ENCODE measurements at regions not wholly inside any gene's neighbourhood (a gene's known extent, or its start where the extent isn't known, plus 50 kb on each side); places are given as distances from the start of the nearest gene placed in this dataset.

GRCh38 chr22:27114186-27114585, 456.8 kb downstream of the MIAT start:
- Histone ChIP-seq H3K9me3 (ENCODE audit: control insufficient read depth, insufficient read depth, low read length) (no peaks in the 10 kb centered on the region; the same call in 1 of the 2 replicates), H3K9ac (ENCODE audit: low read depth, low read length) (no peak overlapping the region), H3K4me1 (ENCODE audit: insufficient read depth, low read length) (peaks cover 14% of the 10 kb centered on the region), H3K36me3 (ENCODE audit: insufficient read depth, low read length) (no peaks in the 10 kb centered on the region)

DNA sequence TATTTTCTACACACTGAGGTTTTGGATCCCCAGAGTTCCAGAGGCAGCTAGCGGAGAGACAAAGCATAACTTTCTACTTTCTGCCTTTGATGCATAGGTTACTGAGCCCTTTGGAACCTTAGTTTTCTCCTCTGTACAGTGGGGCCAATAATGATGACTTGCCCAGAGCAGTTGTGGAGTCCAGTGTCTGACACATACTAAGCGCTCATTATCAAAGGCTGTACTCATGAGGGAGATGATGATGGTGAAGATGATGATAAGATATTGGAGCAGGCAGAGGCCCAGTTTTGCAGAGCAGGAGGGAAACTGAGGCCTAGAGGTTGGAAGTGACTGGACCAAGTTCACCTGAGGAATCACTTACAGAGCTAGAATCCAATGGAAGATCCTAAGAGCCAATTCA, 458.0 kb downstream of the MIAT start:
- Histone ChIP-seq H3K9me3 (ENCODE audit: control insufficient read depth, insufficient read depth, low read length) (no peaks in the 10 kb centered on the region; the same call in 1 of the 2 replicates), H3K9ac (ENCODE audit: low read depth, low read length) (no peak overlapping the region), H3K4me1 (ENCODE audit: insufficient read depth, low read length) (peaks cover 11% of the 10 kb centered on the region), H3K36me3 (ENCODE audit: insufficient read depth, low read length) (no peaks in the 10 kb centered on the region)

DNA sequence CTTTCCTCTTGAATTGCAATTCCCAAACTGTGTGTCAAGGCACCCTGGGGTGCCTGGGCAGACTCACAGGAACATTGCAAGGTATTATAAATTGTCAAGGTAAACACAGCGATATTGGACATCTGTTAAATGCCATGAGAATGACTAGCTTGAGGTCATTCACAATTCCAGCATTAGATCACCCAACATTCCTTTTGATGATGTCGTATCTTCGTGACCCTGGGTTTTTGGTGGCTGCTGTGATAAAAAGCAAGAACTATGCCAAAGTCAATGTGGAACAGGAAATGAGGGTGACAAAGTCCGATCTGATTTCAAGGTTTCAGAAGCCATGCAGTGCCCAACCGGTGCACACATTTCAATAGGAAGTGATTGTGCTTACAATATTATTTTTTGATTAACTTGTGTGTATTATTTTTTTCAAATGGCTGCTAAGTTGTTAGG, 458.4 kb downstream of the MIAT start:
- Histone ChIP-seq H3K9me3 (ENCODE audit: control insufficient read depth, insufficient read depth, low read length) (no peaks in the 10 kb centered on the region; the same call in 1 of the 2 replicates), H3K4me1 (ENCODE audit: insufficient read depth, low read length) (peaks cover 7% of the 10 kb centered on the region; the same call in 1 of the 2 replicates), H3K9ac (ENCODE audit: low read depth, low read length) (no peak overlapping the region), H3K36me3 (ENCODE audit: insufficient read depth, low read length) (no peaks in the 10 kb centered on the region)

DNA sequence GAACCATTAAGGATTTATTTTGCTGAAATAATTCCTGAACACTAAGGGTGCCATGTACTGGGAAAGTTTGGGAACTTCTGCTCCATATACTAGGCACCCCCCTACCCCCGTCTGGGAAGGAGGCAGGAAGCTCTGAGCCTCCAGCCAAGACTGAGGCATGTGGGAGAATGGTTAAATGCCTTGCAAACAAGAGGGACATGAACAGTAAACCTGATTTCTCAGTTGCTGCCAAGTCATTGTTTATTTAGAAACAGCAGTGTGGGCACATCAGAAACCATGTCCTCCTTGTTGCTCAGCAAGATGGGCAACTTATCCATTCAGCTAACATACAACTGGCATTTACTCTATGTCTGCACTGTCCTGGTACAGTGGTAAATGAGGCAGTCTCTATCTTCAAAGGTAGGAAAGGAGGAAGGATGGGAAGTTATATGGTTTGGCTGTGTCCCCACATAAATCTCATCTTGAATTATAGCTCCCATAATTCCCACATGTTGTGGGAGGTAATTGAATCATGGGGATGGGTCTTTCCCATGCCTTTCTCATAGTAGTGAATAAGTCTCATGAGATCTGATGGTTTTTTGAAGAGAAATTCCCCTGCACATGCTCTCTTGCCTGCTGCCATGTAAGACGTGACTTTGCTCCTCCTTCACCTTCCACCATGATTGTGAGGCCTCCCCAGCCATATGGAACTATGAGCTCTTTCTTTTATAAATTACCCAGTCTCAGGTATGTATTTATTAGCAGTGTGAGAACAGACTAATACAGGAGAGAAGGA, 459.1 kb downstream of the MIAT start:
- Histone ChIP-seq H3K36me3 (ENCODE audit: insufficient read depth, low read length) (no peaks in the 10 kb centered on the region), H3K9ac (ENCODE audit: low read depth, low read length) (no peak overlapping the region), H3K4me1 (ENCODE audit: insufficient read depth, low read length) (no peaks in the 10 kb centered on the region; the same call in 1 of the 2 replicates), H3K9me3 (ENCODE audit: control insufficient read depth, insufficient read depth, low read length) (no peaks in the 10 kb centered on the region; the same call in 1 of the 2 replicates)

DNA sequence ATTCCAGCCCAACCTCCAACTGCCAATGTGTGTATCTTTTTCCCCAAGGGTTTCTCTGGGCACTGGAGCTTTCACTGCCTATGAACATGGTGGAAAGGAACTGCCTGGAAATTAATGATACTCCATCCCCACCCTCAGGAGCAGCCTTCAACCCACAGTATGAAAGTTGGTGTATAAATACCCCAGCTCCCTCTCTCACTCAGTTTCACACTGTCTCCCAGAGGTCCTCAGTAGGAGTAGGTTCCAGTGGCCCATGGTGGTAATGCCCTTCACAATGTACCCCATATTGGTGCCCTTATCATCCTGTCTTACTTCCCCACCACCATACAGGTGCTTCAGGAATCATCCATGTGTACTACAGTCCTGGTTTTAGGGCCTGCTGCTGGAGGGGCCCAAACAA, 462.6 kb downstream of the MIAT start:
- Histone ChIP-seq H3K9ac (ENCODE audit: low read depth, low read length) (no peak overlapping the region), H3K9me3 (ENCODE audit: control insufficient read depth, insufficient read depth, low read length) (no peaks in the 10 kb centered on the region), H3K36me3 (ENCODE audit: insufficient read depth, low read length) (no peaks in the 10 kb centered on the region), H3K4me1 (ENCODE audit: insufficient read depth, low read length) (no peaks in the 10 kb centered on the region)

DNA sequence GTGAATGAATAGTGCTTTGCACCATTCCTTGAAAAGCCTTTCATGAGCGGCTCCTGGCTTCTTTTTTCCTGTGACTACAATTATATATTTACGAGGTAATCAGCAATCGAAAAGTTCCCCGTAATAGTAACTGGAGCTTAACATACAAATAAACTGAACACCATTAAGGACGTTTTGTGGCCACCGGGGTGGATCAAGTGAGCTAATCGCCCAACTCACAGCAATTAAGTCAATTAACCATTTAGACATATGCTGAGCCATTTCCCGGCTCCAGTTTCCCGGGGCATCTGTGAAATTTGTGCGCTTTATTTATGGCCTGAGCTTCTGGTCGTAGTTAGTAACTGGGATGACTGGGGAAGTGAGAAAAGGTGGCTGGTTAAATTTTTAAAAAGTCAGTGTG, 465.2 kb downstream of the MIAT start:
- Histone ChIP-seq H3K36me3 (ENCODE audit: insufficient read depth, low read length) (no peaks in the 10 kb centered on the region), H3K9me3 (ENCODE audit: control insufficient read depth, insufficient read depth, low read length) (no peaks in the 10 kb centered on the region), H3K9ac (ENCODE audit: low read depth, low read length) (no peak overlapping the region)

DNA sequence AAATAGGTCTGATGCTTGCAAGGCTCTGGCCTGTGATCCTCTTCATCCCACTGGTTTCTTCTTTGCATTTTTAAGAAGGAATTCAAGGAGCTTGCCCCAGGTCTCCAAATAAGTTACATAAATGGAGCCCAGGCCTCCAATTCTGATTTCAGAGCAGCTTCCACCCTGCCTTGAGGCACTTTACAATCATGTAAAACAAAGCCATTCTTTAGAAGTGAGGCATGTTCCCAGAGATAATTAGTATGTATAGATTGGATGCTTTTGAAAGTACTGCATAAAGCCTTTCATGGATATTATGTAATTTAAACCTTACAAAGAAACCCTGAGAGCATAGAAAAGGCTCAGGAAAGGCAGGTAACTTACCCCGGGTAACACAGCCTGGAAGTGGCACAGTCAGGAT, 466.5 kb downstream of the MIAT start:
- H3K36me3 ChIP-seq (ENCODE audit: insufficient read depth, low read length): no peaks in the 10 kb centered on the region
- no peaks in the 10 kb centered on the region for H3K9me3 ChIP-seq (ENCODE audit: control insufficient read depth, insufficient read depth, low read length)
- no peaks in the 10 kb centered on the region for H3K4me1 ChIP-seq (ENCODE audit: insufficient read depth, low read length)
- no peak overlapping the region for H3K9ac ChIP-seq (ENCODE audit: low read depth, low read length)

More for the DNA sequence above, 465.2 kb downstream of the MIAT start:
- no peaks in the 10 kb centered on the region for H3K4me1 ChIP-seq (ENCODE audit: insufficient read depth, low read length)

DNA sequence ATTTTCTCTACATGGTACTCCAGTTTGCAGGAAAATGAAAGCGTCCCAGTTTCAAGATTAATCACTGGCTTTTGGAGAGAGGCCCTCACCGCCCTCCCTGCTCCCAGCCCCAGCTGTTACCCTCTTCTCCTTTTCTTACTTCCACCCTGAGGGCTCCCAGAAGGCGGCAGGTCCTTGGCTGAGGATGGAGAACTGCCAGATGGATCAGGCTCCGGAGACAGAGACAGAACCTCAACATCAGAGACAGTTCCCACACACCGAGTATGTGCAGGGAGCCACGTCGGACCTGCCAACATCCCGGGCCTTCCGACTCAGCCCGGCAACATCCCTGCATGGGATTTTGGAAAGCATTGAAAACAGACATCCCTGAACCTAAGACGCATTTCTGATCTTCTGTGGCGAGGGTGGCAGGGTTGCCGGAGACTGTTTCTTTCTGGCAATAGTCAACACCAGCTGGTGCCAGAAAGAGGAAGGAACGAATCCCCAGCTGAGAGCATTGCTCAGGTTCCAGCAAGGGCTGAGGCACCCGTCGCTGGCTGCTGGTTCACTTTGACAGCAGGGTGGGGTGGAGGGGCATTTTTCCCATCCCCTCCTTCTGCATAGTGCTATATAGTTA, 467.1 kb downstream of the MIAT start:
- Histone ChIP-seq H3K9me3 (ENCODE audit: control insufficient read depth, insufficient read depth, low read length) (no peaks in the 10 kb centered on the region), H3K9ac (ENCODE audit: low read depth, low read length) (no peak overlapping the region), H3K36me3 (ENCODE audit: insufficient read depth, low read length) (no peaks in the 10 kb centered on the region), H3K4me1 (ENCODE audit: insufficient read depth, low read length) (no peaks in the 10 kb centered on the region)

- Histone ChIP-seq H3K36me3 (ENCODE audit: insufficient read depth, low read length) (no peaks in the 10 kb centered on the region), H3K9me3 (ENCODE audit: control insufficient read depth, insufficient read depth, low read length) (no peaks in the 10 kb centered on the region), H3K9ac (ENCODE audit: low read depth, low read length) (no peak overlapping the region), H3K4me1 (ENCODE audit: insufficient read depth, low read length) (no peaks in the 10 kb centered on the region)
Measured at GRCh38 chr22:27125539-27125938, 468.2 kb downstream of the MIAT start.

- H3K9me3 ChIP-seq (ENCODE audit: control insufficient read depth, insufficient read depth, low read length): no peaks in the 10 kb centered on the region
- no peak overlapping the region for H3K9ac ChIP-seq (ENCODE audit: low read depth, low read length)
- H3K36me3 ChIP-seq (ENCODE audit: insufficient read depth, low read length): no peaks in the 10 kb centered on the region
- H3K4me1 ChIP-seq (ENCODE audit: insufficient read depth, low read length): no peaks in the 10 kb centered on the region
Measured at GRCh38 chr22:27127911-27128310, 470.5 kb downstream of the MIAT start.

DNA sequence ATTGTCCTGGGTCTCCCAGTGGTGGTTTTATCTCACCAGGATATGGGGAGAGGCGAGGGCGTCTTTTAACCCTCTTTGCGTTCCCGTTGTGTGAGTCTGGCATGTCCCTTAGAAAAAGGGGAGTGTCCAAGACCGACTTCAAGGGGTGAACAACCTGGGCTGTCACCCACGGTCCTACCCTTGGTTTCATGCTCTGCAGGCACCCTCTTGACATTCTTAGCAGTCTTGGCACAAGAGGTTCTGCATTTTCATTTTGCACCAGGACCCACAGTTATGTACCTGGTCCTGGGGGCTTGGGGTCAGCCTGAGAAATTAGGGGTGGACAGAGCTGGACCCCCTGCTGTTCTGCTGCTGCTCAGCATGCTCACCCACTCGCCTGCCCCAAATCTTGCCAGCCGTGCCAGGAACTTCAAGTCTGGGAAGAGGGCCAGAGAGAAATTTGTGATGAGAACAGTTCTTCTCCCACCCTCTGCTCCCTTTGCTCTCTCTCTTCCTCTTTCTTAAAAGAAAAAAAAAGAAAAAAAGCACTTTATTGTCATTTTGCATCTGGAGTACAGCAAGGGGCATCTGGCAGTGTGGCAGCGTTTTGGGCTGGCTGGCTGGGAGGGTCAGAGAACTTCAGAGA, 471.2 kb downstream of the MIAT start:
- Histone ChIP-seq H3K36me3 (ENCODE audit: insufficient read depth, low read length) (no peaks in the 10 kb centered on the region), H3K9ac (ENCODE audit: low read depth, low read length) (no peak overlapping the region), H3K4me1 (ENCODE audit: insufficient read depth, low read length) (peaks cover 2% of the 10 kb centered on the region; the same call in 1 of the 2 replicates), H3K9me3 (ENCODE audit: control insufficient read depth, insufficient read depth, low read length) (no peaks in the 10 kb centered on the region)

- H3K9ac ChIP-seq (ENCODE audit: low read depth, low read length): no peak overlapping the region
- H3K4me1 ChIP-seq (ENCODE audit: insufficient read depth, low read length): peaks cover 9% of the 10 kb centered on the region; the same call in 1 of the 2 replicates
- no peaks in the 10 kb centered on the region for H3K9me3 ChIP-seq (ENCODE audit: control insufficient read depth, insufficient read depth, low read length)
- no peaks in the 10 kb centered on the region for H3K36me3 ChIP-seq (ENCODE audit: insufficient read depth, low read length)
Measured at GRCh38 chr22:27129266-27129665, 471.9 kb downstream of the MIAT start.

DNA sequence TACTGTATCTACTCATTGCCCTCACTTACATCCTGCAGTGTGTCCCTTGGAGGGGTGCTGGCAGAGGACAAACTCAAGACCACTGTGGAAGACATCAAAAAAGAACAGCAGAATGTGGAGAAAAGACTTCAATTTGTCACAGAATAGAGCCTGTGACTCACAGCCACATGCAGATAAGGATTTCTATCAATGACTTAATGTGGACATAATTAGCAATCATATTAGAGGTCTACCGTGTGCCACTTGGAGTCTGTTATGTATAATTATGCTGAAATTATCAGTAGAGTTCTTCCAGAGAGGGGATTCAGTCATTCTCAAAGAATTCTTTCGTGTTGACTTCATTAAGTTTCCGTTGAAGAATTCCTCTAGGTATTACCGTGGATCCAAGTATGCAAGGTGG, 473.5 kb downstream of the MIAT start:
- Histone ChIP-seq H3K4me1 (ENCODE audit: insufficient read depth, low read length) (peaks cover 16% of the 10 kb centered on the region; the same call in 1 of the 2 replicates), H3K9ac (ENCODE audit: low read depth, low read length) (no peak overlapping the region), H3K36me3 (ENCODE audit: insufficient read depth, low read length) (no peaks in the 10 kb centered on the region), H3K9me3 (ENCODE audit: control insufficient read depth, insufficient read depth, low read length) (no peaks in the 10 kb centered on the region)

- Histone ChIP-seq H3K36me3 (ENCODE audit: insufficient read depth, low read length) (no peaks in the 10 kb centered on the region), H3K9ac (ENCODE audit: low read depth, low read length) (no peak overlapping the region), H3K9me3 (ENCODE audit: control insufficient read depth, insufficient read depth, low read length) (no peaks in the 10 kb centered on the region), H3K4me1 (ENCODE audit: insufficient read depth, low read length) (peaks cover 16% of the 10 kb centered on the region; the same call in 1 of the 2 replicates)
Measured at GRCh38 chr22:27131346-27131745, 474.0 kb downstream of the MIAT start.
